ENCODE measurements at regions not wholly inside any gene's neighbourhood (a gene's known extent, or its start where the extent isn't known, plus 50 kb on each side); places are given as distances from the start of the nearest gene placed in this dataset.

DNA sequence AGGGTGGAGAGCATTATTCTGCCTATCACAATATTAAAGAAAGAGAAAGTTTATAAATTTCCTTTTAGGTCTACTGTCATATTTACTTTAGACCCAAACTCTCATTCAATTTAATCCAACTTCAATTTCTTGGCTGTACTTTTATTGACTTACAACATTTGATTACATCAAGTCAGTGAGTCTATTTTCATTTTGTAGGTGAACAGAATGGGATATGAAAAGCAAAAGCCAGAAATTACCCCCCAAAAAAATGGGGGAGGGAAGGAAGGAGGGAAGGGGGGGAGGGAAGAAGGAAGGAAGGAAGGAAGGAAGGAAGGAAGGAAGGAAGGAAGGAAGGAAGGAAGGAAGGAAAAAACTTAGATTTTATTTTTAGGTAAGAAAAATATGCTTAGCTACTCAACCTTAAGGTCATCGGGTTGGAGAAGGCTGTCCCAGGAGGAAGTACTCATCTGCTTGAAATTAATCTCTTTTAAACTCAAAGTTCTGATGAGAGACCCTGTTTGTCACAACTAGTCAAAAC lies 320.1 kb upstream of the ATP11B start:
- Histone ChIP-seq H3K9me2 (no peaks in the 10 kb centered on the region), H3K4me1 (ENCODE audit: control insufficient read depth in 1 of 2, insufficient read depth in 2 of 2, low read depth in 1 of 2, low read length in 1 of 2) (no peaks in the 10 kb centered on the region), H3K36me3 (replicated peaks in 1 of 2; ENCODE audit: control insufficient read depth in 1 of 2, insufficient read depth in 2 of 2, low read length in 1 of 2) (no peaks in the 10 kb centered on the region), H3K4me3 (ENCODE audit: low read depth in 2 of 2, low read length in 1 of 2) (no peak overlapping the region), H3K9me3 (no peaks in the 10 kb centered on the region), H3K9ac (no peak overlapping the region), H3K27ac (ENCODE audit: low read depth in 2 of 2, low read length in 1 of 2) (no peak overlapping the region), H3K79me2 (ENCODE audit: insufficient read depth) (no peaks in the 10 kb centered on the region), H2AFZ (ENCODE audit: low read depth) (no peak overlapping the region), H3K4me2 (no peak overlapping the region), H4K20me1 (ENCODE audit: insufficient read depth) (no peaks in the 10 kb centered on the region), H3K27me3 (ENCODE audit: insufficient read depth) (no peaks in the 10 kb centered on the region), H3F3A (replicated peaks; ENCODE audit: insufficient read depth) (no peaks in the 10 kb centered on the region)
- CTCF ChIA-PET: interaction anchor here (0.6 kb wide), 1 partner anchor 766 kb away, joined by 3 read pairs; no protein-coding TSS in a partner anchor
- DNase-seq: no peak
- TF ChIP-seq GABPA (IDR thresholded peaks at IDR 0.05; ENCODE audit: low read depth) (no peak), TCF12 (IDR thresholded peaks at IDR 0.05) (no peak), POLR2AphosphoS5 (IDR thresholded peaks at IDR 0.05; ENCODE audit: low read depth, low read length) (no peak), IRF3 (IDR thresholded peaks at IDR 0.05; ENCODE audit: low read depth, low read length) (no peak), NRF1 (IDR thresholded peaks at IDR 0.05; ENCODE audit: low read depth, low read length) (no peak), RFX5 (IDR thresholded peaks at IDR 0.05; ENCODE audit: low read length) (no peak), RXRA (IDR thresholded peaks at IDR 0.05; ENCODE audit: borderline replicate concordance, low read depth) (no peak), FOXM1 (IDR thresholded peaks at IDR 0.05; ENCODE audit: low read depth) (no peak)
- TF ChIP-seq, protein P1, sequence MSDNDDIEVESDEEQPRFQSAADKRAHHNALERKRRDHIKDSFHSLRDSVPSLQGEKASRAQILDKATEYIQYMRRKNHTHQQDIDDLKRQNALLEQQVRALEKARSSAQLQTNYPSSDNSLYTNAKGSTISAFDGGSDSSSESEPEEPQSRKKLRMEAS (IDR thresholded peaks at IDR 0.05; ENCODE audit: low read depth): no peak
- TF ChIP-seq, protein P2, sequence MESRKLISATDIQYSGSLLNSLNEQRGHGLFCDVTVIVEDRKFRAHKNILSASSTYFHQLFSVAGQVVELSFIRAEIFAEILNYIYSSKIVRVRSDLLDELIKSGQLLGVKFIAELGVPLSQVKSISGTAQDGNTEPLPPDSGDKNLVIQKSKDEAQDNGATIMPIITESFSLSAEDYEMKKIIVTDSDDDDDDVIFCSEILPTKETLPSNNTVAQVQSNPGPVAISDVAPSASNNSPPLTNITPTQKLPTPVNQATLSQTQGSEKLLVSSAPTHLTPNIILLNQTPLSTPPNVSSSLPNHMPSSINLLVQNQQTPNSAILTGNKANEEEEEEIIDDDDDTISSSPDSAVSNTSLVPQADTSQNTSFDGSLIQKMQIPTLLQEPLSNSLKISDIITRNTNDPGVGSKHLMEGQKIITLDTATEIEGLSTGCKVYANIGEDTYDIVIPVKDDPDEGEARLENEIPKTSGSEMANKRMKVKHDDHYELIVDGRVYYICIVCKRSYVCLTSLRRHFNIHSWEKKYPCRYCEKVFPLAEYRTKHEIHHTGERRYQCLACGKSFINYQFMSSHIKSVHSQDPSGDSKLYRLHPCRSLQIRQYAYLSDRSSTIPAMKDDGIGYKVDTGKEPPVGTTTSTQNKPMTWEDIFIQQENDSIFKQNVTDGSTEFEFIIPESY (IDR thresholded peaks at IDR 0.05; ENCODE audit: borderline replicate concordance, low read depth): no peak
- 63% methylated on average over 1 of the region's 1 CpG for WGBS (ENCODE audit: low lambda C conversion rate)
- POLR2A ChIA-PET: no interaction called here

DNA sequence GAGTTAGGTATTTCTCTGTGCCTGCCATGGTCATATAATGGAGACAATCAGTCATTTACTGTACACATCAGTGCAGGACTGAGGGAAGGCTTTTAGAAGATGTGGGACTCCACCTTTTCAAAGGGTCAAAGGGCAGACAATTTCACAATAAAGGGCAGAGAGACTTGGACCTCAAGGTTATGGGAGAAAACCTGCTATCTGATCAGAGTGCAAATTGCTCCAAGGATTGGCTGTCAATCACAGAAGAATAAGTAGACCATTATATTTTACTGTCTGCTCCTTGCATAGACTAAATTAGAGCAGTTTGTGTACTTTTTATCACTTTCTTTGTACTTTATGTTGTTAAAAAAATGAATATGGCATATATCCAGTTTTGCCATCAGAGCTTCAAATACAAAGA lies 314.9 kb upstream of the ATP11B start:
- Histone ChIP-seq H3K4me1 (ENCODE audit: control insufficient read depth in 1 of 2, insufficient read depth in 2 of 2, low read depth in 1 of 2, low read length in 1 of 2) (peaks cover 0 to 5% of the 10 kb centered on the region in 2 experiments; a peak in 3 of 4 replicates), H2AFZ (ENCODE audit: low read depth) (no peak overlapping the region), H3K9me3 (no peaks in the 10 kb centered on the region), H3K9ac (no peak overlapping the region), H3K27me3 (ENCODE audit: insufficient read depth) (no peaks in the 10 kb centered on the region), H3K9me2 (no peaks in the 10 kb centered on the region), H3K79me2 (ENCODE audit: insufficient read depth) (no peaks in the 10 kb centered on the region), H3K4me2 (no peak overlapping the region), H3F3A (replicated peaks; ENCODE audit: insufficient read depth) (peaks cover 7% of the 10 kb centered on the region), H3K4me3 (ENCODE audit: low read depth in 2 of 2, low read length in 1 of 2) (no peak overlapping the region), H4K20me1 (ENCODE audit: insufficient read depth) (no peaks in the 10 kb centered on the region), H3K27ac (ENCODE audit: low read depth in 2 of 2, low read length in 1 of 2) (no peak overlapping the region), H3K36me3 (replicated peaks in 1 of 2; ENCODE audit: control insufficient read depth in 1 of 2, insufficient read depth in 2 of 2, low read length in 1 of 2) (no peaks in the 10 kb centered on the region)
- ChIA-PET POLR2A (no interaction called here), CTCF (interaction anchor here (1.1 kb wide), 1 partner anchor 13 kb away, joined by 3 read pairs; no protein-coding TSS in a partner anchor)
- TF ChIP-seq GABPA (IDR thresholded peaks at IDR 0.05; ENCODE audit: low read depth) (no peak), POLR2AphosphoS5 (IDR thresholded peaks at IDR 0.05; ENCODE audit: low read depth, low read length) (no peak), FOXM1 (IDR thresholded peaks at IDR 0.05; ENCODE audit: low read depth) (no peak)
- DNase-seq: no peak

All from SK-N-SH (cell line).